H9 (cell line): ENCODE measurements at regions not wholly inside any gene's neighbourhood (a gene's known extent, or its start where the extent isn't known, plus 50 kb on each side); places are given as distances from the start of the nearest gene placed in this dataset.

ENCODE experiments used
- DNase-seq: peaks from one replicate; pipeline ENCODE4 v3.0.0-alpha.2; 2017
- H2AFZ ChIP-seq: one replicate; pipeline ENCODE4 v1.6.1; 2013; ENCODE audit warnings: mild to moderate bottlenecking, low read length, control low read depth, moderate library complexity
- H2AK5ac ChIP-seq: 2 replicates; pipeline ENCODE4 v1.6.1; 2013; ENCODE audit warnings: low read length, control low read depth, mixed read lengths; ENCODE audit not compliant: insufficient read length
- H2BK120ac ChIP-seq: one replicate; pipeline ENCODE4 v1.6.1; 2013; ENCODE audit warnings: low read depth, mild to moderate bottlenecking, low read length, control low read depth, inconsistent platforms; ENCODE audit not compliant: poor library complexity, severe bottlenecking
- H2BK12ac ChIP-seq: 2 replicates; pipeline ENCODE4 v1.6.1; 2013; ENCODE audit warnings: low read length, control low read depth, mixed read lengths, low read depth; ENCODE audit not compliant: insufficient read length
- H2BK15ac ChIP-seq: 2 replicates; pipeline ENCODE4 v1.6.1; 2013; ENCODE audit warnings: low read depth, low read length, control low read depth
- H2BK20ac ChIP-seq: one replicate; pipeline ENCODE4 v1.6.1; 2013; ENCODE audit warnings: low read depth, mild to moderate bottlenecking, low read length, control low read depth, inconsistent platforms; ENCODE audit not compliant: poor library complexity, severe bottlenecking
- H2BK5ac ChIP-seq: 2 replicates; pipeline ENCODE4 v1.6.1; 2013; ENCODE audit warnings: low read length, control low read depth, mixed read lengths; ENCODE audit not compliant: insufficient read length
- H3K14ac ChIP-seq: 2 replicates; pipeline ENCODE4 v1.6.1; 2013; ENCODE audit warnings: low read length, control low read depth; ENCODE audit not compliant: insufficient read depth
- H3K18ac ChIP-seq: 2 replicates; pipeline ENCODE4 v1.6.1; 2013; ENCODE audit warnings: low read depth, mild to moderate bottlenecking, mixed read lengths, low read length, control low read depth; ENCODE audit not compliant: insufficient read length
- H3K23ac ChIP-seq: 2 replicates; pipeline ENCODE4 v1.6.1; 2013; ENCODE audit warnings: low read length, control low read depth, mixed read lengths, low read depth; ENCODE audit not compliant: insufficient read length
- H3K23me2 ChIP-seq: 2 replicates; pipeline ENCODE4 v1.6.1; 2013; ENCODE audit warnings: low read depth, mild to moderate bottlenecking, mixed read lengths, low read length, control low read depth; ENCODE audit not compliant: insufficient read length, poor library complexity, severe bottlenecking
- H3K27ac ChIP-seq: 2 replicates; pipeline ENCODE4 v1.5.1; 2013; ENCODE audit warnings: low read length, control low read depth, mixed read lengths, low read depth; ENCODE audit not compliant: insufficient read length
- H3K27me3 ChIP-seq: 2 replicates; pipeline ENCODE4 v1.6.1; 2013; ENCODE audit warnings: low read length, control low read depth, inconsistent platforms; ENCODE audit not compliant: insufficient read depth
- H3K4ac ChIP-seq: 2 replicates; pipeline ENCODE4 v1.6.1; 2013; ENCODE audit warnings: low read depth, mild to moderate bottlenecking, control low read depth, inconsistent platforms, low read length, moderate library complexity
- H3K4me1 ChIP-seq: 2 replicates; pipeline ENCODE4 v1.6.1; 2013; ENCODE audit warnings: low read length, control low read depth, inconsistent platforms; ENCODE audit not compliant: insufficient read depth
- H3K4me2 ChIP-seq: 2 replicates; pipeline ENCODE4 v1.6.1; 2013; ENCODE audit warnings: low read length, control low read depth, mixed read lengths; ENCODE audit not compliant: insufficient read length, insufficient read depth
- H3K56ac ChIP-seq: 2 replicates; pipeline ENCODE4 v1.6.1; 2013; ENCODE audit warnings: low read depth, mild to moderate bottlenecking, mixed read lengths, low read length, control low read depth; ENCODE audit not compliant: insufficient read length
- H3K79me1 ChIP-seq: 2 replicates; pipeline ENCODE4 v1.6.1; 2013; ENCODE audit warnings: low read depth, mild to moderate bottlenecking, moderate library complexity, low read length, control low read depth, inconsistent platforms; ENCODE audit not compliant: insufficient read depth, poor library complexity, severe bottlenecking
- H3K79me2 ChIP-seq: 2 replicates; pipeline ENCODE4 v1.6.1; 2013; ENCODE audit warnings: low read length, control low read depth, inconsistent platforms; ENCODE audit not compliant: insufficient read depth
- H3K9ac ChIP-seq: 2 replicates; pipeline ENCODE4 v1.6.1; 2013; ENCODE audit warnings: low read length, control low read depth, mixed read lengths; ENCODE audit not compliant: insufficient read length; ENCODE audit errors: extremely low read depth
- H3K9me3 ChIP-seq: one replicate; pipeline ENCODE4 v1.6.1; 2013; ENCODE audit warnings: low read depth, low read length, inconsistent platforms; ENCODE audit not compliant: control insufficient read depth
- H3T11ph ChIP-seq: one replicate; pipeline ENCODE4 v1.6.1; 2013; ENCODE audit warnings: mild to moderate bottlenecking, low read length, control low read depth, inconsistent platforms
- H4K20me1 ChIP-seq: one replicate; pipeline ENCODE4 v1.6.1; 2013; ENCODE audit not compliant: control insufficient read depth, insufficient read length, insufficient read depth
- H4K5ac ChIP-seq: 2 replicates; pipeline ENCODE4 v1.6.1; 2013; ENCODE audit warnings: low read depth, mild to moderate bottlenecking, mixed read lengths, low read length, control low read depth; ENCODE audit not compliant: insufficient read length
- H4K8ac ChIP-seq: replicated peaks from 2 replicates; pipeline ENCODE4 v1.6.1; 2013; ENCODE audit warnings: low read length, control low read depth, mixed read lengths, low read depth; ENCODE audit not compliant: insufficient read length
- H4K91ac ChIP-seq: 2 replicates; pipeline ENCODE4 v1.6.1; 2013; ENCODE audit warnings: low read depth, mild to moderate bottlenecking, moderate library complexity, mixed read lengths, low read length, control low read depth; ENCODE audit not compliant: insufficient read length
- H3K27ac Mint-ChIP-seq, 3 experiments: 2 replicates in 2 of 3; 3 replicates in 1 of 3; pipeline ENCODE4 v1.8.0; 2020 to 2021; ENCODE audit warnings: mixed read lengths in 3 of 3, mild to moderate bottlenecking in 1 of 3, moderate library complexity in 1 of 3
- H3K27me3 Mint-ChIP-seq: 2 replicates; pipeline ENCODE4 v1.8.0; 2021; ENCODE audit warnings: low read depth, mild to moderate bottlenecking, moderate library complexity, mixed read lengths
- H3K36me3 Mint-ChIP-seq, 3 experiments: 2 replicates in 2 of 3; 3 replicates in 1 of 3; pipeline ENCODE4 v1.8.0; 2020 to 2021; ENCODE audit warnings: low read depth in 3 of 3, mixed read lengths in 3 of 3; ENCODE audit not compliant: insufficient read depth in 1 of 3
- H3K4me1 Mint-ChIP-seq, 2 experiments: 2 replicates each; pipeline ENCODE4 v1.8.0; 2020; ENCODE audit warnings: mixed read lengths in 2 of 2
- H3K4me3 Mint-ChIP-seq, 2 experiments: 2 replicates in 1 of 2; 3 replicates in 1 of 2; pipeline ENCODE4 v1.8.0; 2020 to 2021; ENCODE audit warnings: mild to moderate bottlenecking in 2 of 2, mixed read lengths in 2 of 2, moderate library complexity in 1 of 2
- H3K9me3 Mint-ChIP-seq, 2 experiments: 2 replicates in 1 of 2; 3 replicates in 1 of 2; pipeline ENCODE4 v1.8.0; 2020; ENCODE audit warnings: mild to moderate bottlenecking in 2 of 2, mixed read lengths in 2 of 2, moderate library complexity in 1 of 2
- WGBS: extraction: QIAGEN DNeasy Blood & Tissue Kit; methylation state at CpG from one replicate; pipeline ENCODE4 v1.1.7; 2013; ENCODE audit warnings: missing lambda C conversion rate, low lambda C conversion rate, mixed read lengths; ENCODE audit not compliant: insufficient read length; ENCODE audit errors: extremely low coverage; 5-methylcytosine and 5-hydroxymethylcytosine counted together
- TF ChIP-seq, protein P1 (sequence below): fragments of 200-600 bp; sonication (generic); conservative IDR thresholded peaks from 3 replicates; pipeline ENCODE4 v1.8.0; 2021; ENCODE audit warnings: antibody characterized with exemption, mild to moderate bottlenecking

DNA sequence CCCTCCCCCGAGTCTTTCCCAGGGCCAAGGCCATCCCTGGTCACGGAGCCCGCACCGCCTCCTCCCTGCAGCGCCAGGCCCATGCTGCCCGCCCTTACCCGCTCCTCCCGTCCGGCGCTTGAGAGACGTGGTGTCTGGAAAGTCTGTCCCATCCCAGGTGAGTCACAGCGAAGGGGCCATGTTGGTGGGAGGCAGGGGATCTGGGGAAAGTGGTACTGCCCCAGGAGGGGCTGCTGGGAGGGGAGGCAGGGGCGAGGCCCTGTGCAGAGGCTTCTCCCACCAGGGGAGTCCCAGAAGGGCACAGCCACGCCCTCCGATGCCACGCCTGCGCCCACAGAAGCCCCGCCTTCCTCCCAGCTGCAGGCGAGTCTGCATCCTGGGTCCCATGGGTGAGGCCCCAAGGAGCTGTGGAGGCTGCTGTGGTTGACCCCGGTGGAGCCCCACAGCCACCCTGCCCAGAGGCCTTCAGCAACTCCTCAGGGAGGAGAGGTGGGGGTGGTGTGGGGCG, 107.0 kb upstream of the PPP1R26 start:
- Histone ChIP-seq H3K14ac (no peak overlapping the region; the same call in 1 of the 2 replicates), H4K20me1 (no peaks in the 10 kb centered on the region), H3K79me1 (no peaks in the 10 kb centered on the region), H3T11ph (no peak overlapping the region), H4K5ac (no peak overlapping the region), H2AFZ (no peak overlapping the region), H3K23me2 (no peaks in the 10 kb centered on the region), H3K56ac (no peak overlapping the region), H2BK120ac (no peak overlapping the region), H3K4me2 (no peak overlapping the region), H4K8ac (no peak overlapping the region), H2BK5ac (no peak overlapping the region), H2BK12ac (no peak overlapping the region), H3K9ac (no peak overlapping the region), H2BK15ac (no peak overlapping the region), H3K9me3 (no peaks in the 10 kb centered on the region), H3K4me1 (peaks cover 2% of the 10 kb centered on the region; the same call in 1 of the 2 replicates), H3K4ac (no peak overlapping the region), H3K79me2 (no peaks in the 10 kb centered on the region), H3K27ac (no peak overlapping the region), H3K23ac (no peak overlapping the region), H2AK5ac (no peak overlapping the region), H3K27me3 (no peaks in the 10 kb centered on the region), H3K18ac (no peak overlapping the region), H2BK20ac (no peak overlapping the region), H4K91ac (no peak overlapping the region)
- H3K4me1 Mint-ChIP-seq: peaks cover 24 to 26% of the 10 kb centered on the region in 2 experiments
- no peak overlapping the region for H3K4me3 Mint-ChIP-seq
- H3K27ac Mint-ChIP-seq: no peak overlapping the region
- peaks cover 0 to 5% (median 4%) of the 10 kb centered on the region in 3 experiments; a peak in 3 of 7 replicates for H3K36me3 Mint-ChIP-seq
- no peaks in the 10 kb centered on the region for H3K27me3 Mint-ChIP-seq
- no peak for DNase-seq
- H3K9me3 Mint-ChIP-seq: peaks cover 0 to 5% of the 10 kb centered on the region in 2 experiments; a peak in 3 of 5 replicates
- TF ChIP-seq, protein P1, sequence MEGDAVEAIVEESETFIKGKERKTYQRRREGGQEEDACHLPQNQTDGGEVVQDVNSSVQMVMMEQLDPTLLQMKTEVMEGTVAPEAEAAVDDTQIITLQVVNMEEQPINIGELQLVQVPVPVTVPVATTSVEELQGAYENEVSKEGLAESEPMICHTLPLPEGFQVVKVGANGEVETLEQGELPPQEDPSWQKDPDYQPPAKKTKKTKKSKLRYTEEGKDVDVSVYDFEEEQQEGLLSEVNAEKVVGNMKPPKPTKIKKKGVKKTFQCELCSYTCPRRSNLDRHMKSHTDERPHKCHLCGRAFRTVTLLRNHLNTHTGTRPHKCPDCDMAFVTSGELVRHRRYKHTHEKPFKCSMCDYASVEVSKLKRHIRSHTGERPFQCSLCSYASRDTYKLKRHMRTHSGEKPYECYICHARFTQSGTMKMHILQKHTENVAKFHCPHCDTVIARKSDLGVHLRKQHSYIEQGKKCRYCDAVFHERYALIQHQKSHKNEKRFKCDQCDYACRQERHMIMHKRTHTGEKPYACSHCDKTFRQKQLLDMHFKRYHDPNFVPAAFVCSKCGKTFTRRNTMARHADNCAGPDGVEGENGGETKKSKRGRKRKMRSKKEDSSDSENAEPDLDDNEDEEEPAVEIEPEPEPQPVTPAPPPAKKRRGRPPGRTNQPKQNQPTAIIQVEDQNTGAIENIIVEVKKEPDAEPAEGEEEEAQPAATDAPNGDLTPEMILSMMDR: no peak
- no CpG with 5 or more reads among the region's 21 CpGs for WGBS
